ENCODE measurements at regions not wholly inside any gene's neighbourhood (a gene's known extent, or its start where the extent isn't known, plus 50 kb on each side); places are given as distances from the start of the nearest gene placed in this dataset.

DNA sequence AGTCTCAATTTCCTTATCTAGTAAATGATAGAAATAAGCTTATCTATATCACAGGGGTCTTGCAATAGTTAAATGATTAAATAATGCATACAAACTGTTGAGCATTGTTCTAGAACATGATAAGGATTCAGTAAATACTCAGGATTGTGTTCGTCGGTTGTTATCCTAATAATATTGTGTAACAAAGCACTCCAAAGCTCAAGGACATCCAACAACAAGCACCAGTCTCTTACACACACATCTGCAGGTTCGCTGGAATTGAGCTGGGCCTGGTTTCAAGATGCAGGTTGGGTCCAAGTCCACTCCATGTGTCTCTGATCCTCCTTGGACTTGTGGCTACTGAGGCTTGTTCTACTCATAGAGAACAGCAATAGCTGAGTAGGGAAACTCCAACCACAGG is 74.1 kb upstream of the MC3R start:
- TF ChIP-seq, protein P1, sequence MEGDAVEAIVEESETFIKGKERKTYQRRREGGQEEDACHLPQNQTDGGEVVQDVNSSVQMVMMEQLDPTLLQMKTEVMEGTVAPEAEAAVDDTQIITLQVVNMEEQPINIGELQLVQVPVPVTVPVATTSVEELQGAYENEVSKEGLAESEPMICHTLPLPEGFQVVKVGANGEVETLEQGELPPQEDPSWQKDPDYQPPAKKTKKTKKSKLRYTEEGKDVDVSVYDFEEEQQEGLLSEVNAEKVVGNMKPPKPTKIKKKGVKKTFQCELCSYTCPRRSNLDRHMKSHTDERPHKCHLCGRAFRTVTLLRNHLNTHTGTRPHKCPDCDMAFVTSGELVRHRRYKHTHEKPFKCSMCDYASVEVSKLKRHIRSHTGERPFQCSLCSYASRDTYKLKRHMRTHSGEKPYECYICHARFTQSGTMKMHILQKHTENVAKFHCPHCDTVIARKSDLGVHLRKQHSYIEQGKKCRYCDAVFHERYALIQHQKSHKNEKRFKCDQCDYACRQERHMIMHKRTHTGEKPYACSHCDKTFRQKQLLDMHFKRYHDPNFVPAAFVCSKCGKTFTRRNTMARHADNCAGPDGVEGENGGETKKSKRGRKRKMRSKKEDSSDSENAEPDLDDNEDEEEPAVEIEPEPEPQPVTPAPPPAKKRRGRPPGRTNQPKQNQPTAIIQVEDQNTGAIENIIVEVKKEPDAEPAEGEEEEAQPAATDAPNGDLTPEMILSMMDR (IDR thresholded peaks at IDR 0.05), result no peak
- TF ChIP-seq EP300 (IDR thresholded peaks at IDR 0.05) (no peak), POLR2A (IDR thresholded peaks at IDR 0.05; ENCODE audit: low read length) (no peak), CHD2 (IDR thresholded peaks at IDR 0.05; ENCODE audit: low read length, partially characterized antibody) (no peak)

All from A549 (cell line).